Nephron (organoid): ENCODE measurements at regions not wholly inside any gene's neighbourhood (a gene's known extent, or its start where the extent isn't known, plus 50 kb on each side); places are given as distances from the start of the nearest gene placed in this dataset.

Source experiments
- H3K27ac Mint-ChIP-seq, 3 experiments: 2 replicates each; pipeline ENCODE4 v1.8.0; 2020; ENCODE audit warnings: mixed read lengths in 3 of 3, mild to moderate bottlenecking in 2 of 3, moderate library complexity in 1 of 3
- H3K27me3 Mint-ChIP-seq: 2 replicates; pipeline ENCODE4 v1.8.0; 2021; ENCODE audit warnings: low read depth, mild to moderate bottlenecking, moderate library complexity, mixed read lengths
- H3K36me3 Mint-ChIP-seq: 2 replicates; pipeline ENCODE4 v1.8.0; 2020; ENCODE audit warnings: low read depth, mixed read lengths
- H3K4me1 Mint-ChIP-seq: 2 replicates; pipeline ENCODE4 v1.8.0; 2020; ENCODE audit warnings: mixed read lengths
- H3K4me3 Mint-ChIP-seq, 3 experiments: 2 replicates each; pipeline ENCODE4 v1.8.0; 2020; ENCODE audit warnings: mild to moderate bottlenecking in 3 of 3, mixed read lengths in 3 of 3, moderate library complexity in 2 of 3
- H3K9me3 Mint-ChIP-seq: 2 replicates; pipeline ENCODE4 v1.8.0; 2020; ENCODE audit warnings: mixed read lengths
- CTCF ChIP-seq, 3 experiments: fragments of 200-600 bp; sonication (generic); IDR thresholded peaks; one replicate each; pipeline ENCODE4 v1.5.0; 2021; ENCODE audit warnings: antibody characterized with exemption in 3 of 3; ENCODE audit not compliant: unreplicated experiment in 3 of 3

GRCh38 chr5:106086352-106086751 lies 1584.4 kb downstream of the EFNA5 start:
- no peaks in the 10 kb centered on the region for H3K36me3 Mint-ChIP-seq
- H3K27ac Mint-ChIP-seq, result no peak overlapping the region
- H3K9me3 Mint-ChIP-seq, result no peaks in the 10 kb centered on the region
- H3K4me3 Mint-ChIP-seq, result no peak overlapping the region
- no peak for TF ChIP-seq CTCF (IDR thresholded peaks at IDR 0.05; ENCODE audit: unreplicated experiment in 3 of 3)
- H3K4me1 Mint-ChIP-seq, result no peaks in the 10 kb centered on the region
- H3K27me3 Mint-ChIP-seq, result no peaks in the 10 kb centered on the region

GRCh38 chr5:106085556-106085955 lies 1585.2 kb downstream of the EFNA5 start:
- no peak for TF ChIP-seq CTCF (IDR thresholded peaks at IDR 0.05; ENCODE audit: unreplicated experiment in 3 of 3)
- H3K4me1 Mint-ChIP-seq, result no peaks in the 10 kb centered on the region
- H3K4me3 Mint-ChIP-seq, result no peak overlapping the region
- H3K9me3 Mint-ChIP-seq, result no peaks in the 10 kb centered on the region
- no peak overlapping the region for H3K27ac Mint-ChIP-seq
- H3K27me3 Mint-ChIP-seq, result no peaks in the 10 kb centered on the region
- H3K36me3 Mint-ChIP-seq, result no peaks in the 10 kb centered on the region

GRCh38 chr5:106085136-106085535 lies 1585.6 kb downstream of the EFNA5 start:
- no peak for TF ChIP-seq CTCF (IDR thresholded peaks at IDR 0.05; ENCODE audit: unreplicated experiment in 3 of 3)
- no peak overlapping the region for H3K27ac Mint-ChIP-seq
- H3K4me3 Mint-ChIP-seq, result no peak overlapping the region
- no peaks in the 10 kb centered on the region for H3K4me1 Mint-ChIP-seq
- no peaks in the 10 kb centered on the region for H3K9me3 Mint-ChIP-seq
- H3K27me3 Mint-ChIP-seq, result no peaks in the 10 kb centered on the region
- no peaks in the 10 kb centered on the region for H3K36me3 Mint-ChIP-seq

- Mint-ChIP-seq H3K4me3 (no peak overlapping the region), H3K36me3 (no peaks in the 10 kb centered on the region), H3K4me1 (no peaks in the 10 kb centered on the region), H3K9me3 (no peaks in the 10 kb centered on the region), H3K27me3 (no peaks in the 10 kb centered on the region), H3K27ac (no peak overlapping the region)
- no peak for TF ChIP-seq CTCF (IDR thresholded peaks at IDR 0.05; ENCODE audit: unreplicated experiment in 3 of 3)
Observed at GRCh38 chr5:106080535-106080934, 1590.2 kb downstream of the EFNA5 start.

GRCh38 chr5:106076655-106077054 lies 1594.1 kb downstream of the EFNA5 start:
- Mint-ChIP-seq H3K27ac (no peak overlapping the region), H3K27me3 (no peaks in the 10 kb centered on the region), H3K9me3 (no peaks in the 10 kb centered on the region), H3K4me1 (no peaks in the 10 kb centered on the region), H3K4me3 (no peak overlapping the region), H3K36me3 (no peaks in the 10 kb centered on the region)
- TF ChIP-seq CTCF (IDR thresholded peaks at IDR 0.05; ENCODE audit: unreplicated experiment in 3 of 3), result no peak

GRCh38 chr5:106072208-106072607 lies 1598.5 kb downstream of the EFNA5 start:
- no peak for TF ChIP-seq CTCF (IDR thresholded peaks at IDR 0.05; ENCODE audit: unreplicated experiment in 3 of 3)
- Mint-ChIP-seq H3K4me3 (no peak overlapping the region), H3K4me1 (no peaks in the 10 kb centered on the region), H3K27me3 (no peaks in the 10 kb centered on the region), H3K9me3 (peaks cover 13% of the 10 kb centered on the region), H3K36me3 (no peaks in the 10 kb centered on the region), H3K27ac (no peak overlapping the region)
